ENCODE measurements at regions not wholly inside any gene's neighbourhood (a gene's known extent, or its start where the extent isn't known, plus 50 kb on each side); places are given as distances from the start of the nearest gene placed in this dataset.

DNA sequence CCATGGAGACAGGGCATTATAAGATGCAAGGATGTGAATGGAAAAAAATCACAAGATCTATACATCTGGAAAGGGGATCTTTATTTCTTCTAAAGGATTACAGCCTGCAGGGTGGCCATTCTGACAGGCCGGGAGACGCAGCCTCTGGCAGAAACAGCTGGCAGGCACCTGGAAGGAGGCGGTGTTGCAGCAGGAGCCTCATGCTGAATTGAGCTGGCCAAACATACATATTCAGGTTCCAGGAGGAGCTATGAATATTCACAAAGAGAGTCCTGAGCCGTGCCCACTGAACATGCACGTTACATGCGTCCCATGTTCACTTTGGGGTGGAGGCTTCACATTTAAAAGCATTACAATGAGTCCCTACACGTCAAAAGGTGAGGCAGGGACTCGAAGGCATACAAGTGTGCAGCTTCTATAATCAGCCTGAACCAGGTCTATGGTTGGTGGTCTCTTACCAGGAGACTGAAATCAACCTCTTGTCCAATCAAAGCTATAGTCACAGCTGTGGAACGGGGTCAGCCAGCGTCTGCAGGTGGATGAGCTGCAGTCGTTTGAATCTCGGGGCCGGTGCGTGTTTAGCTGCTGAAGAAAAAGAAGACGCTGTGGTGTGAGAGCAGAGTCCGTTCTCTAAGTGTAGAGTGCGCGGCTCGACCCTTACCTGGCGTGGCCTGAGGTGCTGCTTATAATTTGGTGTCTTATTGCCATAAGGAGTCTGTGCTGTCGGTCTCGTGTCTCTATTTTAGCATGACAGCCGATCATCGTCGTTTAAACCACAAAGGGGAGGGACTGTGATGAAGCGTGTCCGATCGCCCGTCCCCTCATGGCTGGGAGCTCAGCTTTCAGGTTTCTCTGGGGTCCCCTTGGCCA is 183.0 kb downstream of the ETS2 start:
- TF ChIP-seq, protein P1, sequence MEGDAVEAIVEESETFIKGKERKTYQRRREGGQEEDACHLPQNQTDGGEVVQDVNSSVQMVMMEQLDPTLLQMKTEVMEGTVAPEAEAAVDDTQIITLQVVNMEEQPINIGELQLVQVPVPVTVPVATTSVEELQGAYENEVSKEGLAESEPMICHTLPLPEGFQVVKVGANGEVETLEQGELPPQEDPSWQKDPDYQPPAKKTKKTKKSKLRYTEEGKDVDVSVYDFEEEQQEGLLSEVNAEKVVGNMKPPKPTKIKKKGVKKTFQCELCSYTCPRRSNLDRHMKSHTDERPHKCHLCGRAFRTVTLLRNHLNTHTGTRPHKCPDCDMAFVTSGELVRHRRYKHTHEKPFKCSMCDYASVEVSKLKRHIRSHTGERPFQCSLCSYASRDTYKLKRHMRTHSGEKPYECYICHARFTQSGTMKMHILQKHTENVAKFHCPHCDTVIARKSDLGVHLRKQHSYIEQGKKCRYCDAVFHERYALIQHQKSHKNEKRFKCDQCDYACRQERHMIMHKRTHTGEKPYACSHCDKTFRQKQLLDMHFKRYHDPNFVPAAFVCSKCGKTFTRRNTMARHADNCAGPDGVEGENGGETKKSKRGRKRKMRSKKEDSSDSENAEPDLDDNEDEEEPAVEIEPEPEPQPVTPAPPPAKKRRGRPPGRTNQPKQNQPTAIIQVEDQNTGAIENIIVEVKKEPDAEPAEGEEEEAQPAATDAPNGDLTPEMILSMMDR (IDR thresholded peaks at IDR 0.05; ENCODE audit: low read depth, low read length, poor library complexity, severe bottlenecking), result no peak
- no peak for TF ChIP-seq EZH2phosphoT487 (IDR thresholded peaks at IDR 0.05; ENCODE audit: borderline replicate concordance, low read length)
